ENCODE measurements at regions not wholly inside any gene's neighbourhood (a gene's known extent, or its start where the extent isn't known, plus 50 kb on each side); places are given as distances from the start of the nearest gene placed in this dataset.

GRCh38 chr10:33743429-33743857 is 409.0 kb upstream of the NRP1 start:
- H3K4me1 ChIP-seq (ENCODE audit: insufficient read depth, low read length, severe bottlenecking), result no peaks in the 10 kb centered on the region
- no peaks in the 10 kb centered on the region for H3K9me3 ChIP-seq (ENCODE audit: low read length)
- TF ChIP-seq EZH2 (IDR thresholded peaks at IDR 0.05; ENCODE audit: borderline replicate concordance, low read length), result no peak
- TF ChIP-seq, protein P1, sequence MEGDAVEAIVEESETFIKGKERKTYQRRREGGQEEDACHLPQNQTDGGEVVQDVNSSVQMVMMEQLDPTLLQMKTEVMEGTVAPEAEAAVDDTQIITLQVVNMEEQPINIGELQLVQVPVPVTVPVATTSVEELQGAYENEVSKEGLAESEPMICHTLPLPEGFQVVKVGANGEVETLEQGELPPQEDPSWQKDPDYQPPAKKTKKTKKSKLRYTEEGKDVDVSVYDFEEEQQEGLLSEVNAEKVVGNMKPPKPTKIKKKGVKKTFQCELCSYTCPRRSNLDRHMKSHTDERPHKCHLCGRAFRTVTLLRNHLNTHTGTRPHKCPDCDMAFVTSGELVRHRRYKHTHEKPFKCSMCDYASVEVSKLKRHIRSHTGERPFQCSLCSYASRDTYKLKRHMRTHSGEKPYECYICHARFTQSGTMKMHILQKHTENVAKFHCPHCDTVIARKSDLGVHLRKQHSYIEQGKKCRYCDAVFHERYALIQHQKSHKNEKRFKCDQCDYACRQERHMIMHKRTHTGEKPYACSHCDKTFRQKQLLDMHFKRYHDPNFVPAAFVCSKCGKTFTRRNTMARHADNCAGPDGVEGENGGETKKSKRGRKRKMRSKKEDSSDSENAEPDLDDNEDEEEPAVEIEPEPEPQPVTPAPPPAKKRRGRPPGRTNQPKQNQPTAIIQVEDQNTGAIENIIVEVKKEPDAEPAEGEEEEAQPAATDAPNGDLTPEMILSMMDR (IDR thresholded peaks at IDR 0.05; ENCODE audit: low read length), result no peak
- no peak overlapping the region for H3K4me3 ChIP-seq (ENCODE audit: low read depth, low read length, poor library complexity, severe bottlenecking)
- H2AFZ ChIP-seq (ENCODE audit: low read length), result no peak overlapping the region
- H3K36me3 ChIP-seq (ENCODE audit: insufficient read depth, low read length), result no peaks in the 10 kb centered on the region
- no peaks in the 10 kb centered on the region for H4K20me1 ChIP-seq (ENCODE audit: insufficient read depth, low read length)
- H3K79me2 ChIP-seq (ENCODE audit: insufficient read depth, low read length), result no peaks in the 10 kb centered on the region
- H3K9ac ChIP-seq (ENCODE audit: low read length), result no peak overlapping the region
- no peaks in the 10 kb centered on the region for H3F3A ChIP-seq (ENCODE audit: insufficient read depth, low read length)
- no peak overlapping the region for H3K27ac ChIP-seq (ENCODE audit: low read depth, low read length, poor library complexity, severe bottlenecking)
- H3K9me2 ChIP-seq (ENCODE audit: low read depth, low read length), result no peaks in the 10 kb centered on the region
- H3K4me2 ChIP-seq (ENCODE audit: low read length), result no peak overlapping the region
- H3K27me3 ChIP-seq (ENCODE audit: insufficient read depth, low read length), result no peaks in the 10 kb centered on the region

- TF ChIP-seq, protein P1 (IDR thresholded peaks at IDR 0.05; ENCODE audit: low read length), result no peak
- TF ChIP-seq EZH2 (IDR thresholded peaks at IDR 0.05; ENCODE audit: borderline replicate concordance, low read length), result no peak
- Histone ChIP-seq H3K9ac (ENCODE audit: low read length) (no peak overlapping the region), H3K9me2 (ENCODE audit: low read depth, low read length) (no peaks in the 10 kb centered on the region), H3K79me2 (ENCODE audit: insufficient read depth, low read length) (no peaks in the 10 kb centered on the region), H3K4me1 (ENCODE audit: insufficient read depth, low read length, severe bottlenecking) (no peaks in the 10 kb centered on the region), H4K20me1 (ENCODE audit: insufficient read depth, low read length) (no peaks in the 10 kb centered on the region), H3K27me3 (ENCODE audit: insufficient read depth, low read length) (no peaks in the 10 kb centered on the region), H3K4me2 (ENCODE audit: low read length) (no peak overlapping the region), H2AFZ (ENCODE audit: low read length) (no peak overlapping the region), H3K4me3 (ENCODE audit: low read depth, low read length, poor library complexity, severe bottlenecking) (no peak overlapping the region), H3K27ac (ENCODE audit: low read depth, low read length, poor library complexity, severe bottlenecking) (no peak overlapping the region), H3F3A (ENCODE audit: insufficient read depth, low read length) (no peaks in the 10 kb centered on the region), H3K9me3 (ENCODE audit: low read length) (no peaks in the 10 kb centered on the region), H3K36me3 (ENCODE audit: insufficient read depth, low read length) (no peaks in the 10 kb centered on the region)
Measured at GRCh38 chr10:33739031-33739430, 404.6 kb upstream of the NRP1 start.

DNA sequence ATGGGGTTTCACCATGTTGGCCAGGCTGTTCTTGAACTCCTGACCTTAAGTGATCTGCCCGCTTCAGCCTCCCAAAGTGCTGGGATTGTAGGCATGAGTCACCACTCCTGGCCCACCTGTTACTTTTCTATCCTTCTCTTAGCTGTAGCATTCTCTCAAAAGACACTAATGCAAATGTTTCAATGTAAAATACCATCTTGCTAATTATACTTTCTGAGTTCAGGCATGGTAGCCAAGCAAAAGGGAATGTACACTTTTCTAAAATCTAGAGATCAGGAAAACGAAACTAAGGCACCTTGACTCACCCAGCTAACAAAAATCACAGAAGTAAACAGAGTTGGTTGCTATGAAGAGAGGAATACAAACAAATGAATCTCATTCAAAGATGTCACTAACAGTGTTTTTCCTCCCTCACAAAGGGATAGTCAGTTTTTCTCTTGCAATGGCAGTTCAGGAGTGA is 401.0 kb upstream of the NRP1 start:
- Histone ChIP-seq H3F3A (ENCODE audit: insufficient read depth, low read length) (no peaks in the 10 kb centered on the region), H3K9me2 (ENCODE audit: low read depth, low read length) (no peaks in the 10 kb centered on the region), H3K9me3 (ENCODE audit: low read length) (no peaks in the 10 kb centered on the region), H3K4me1 (ENCODE audit: insufficient read depth, low read length, severe bottlenecking) (no peaks in the 10 kb centered on the region), H3K4me2 (ENCODE audit: low read length) (no peak overlapping the region), H3K79me2 (ENCODE audit: insufficient read depth, low read length) (no peaks in the 10 kb centered on the region), H3K4me3 (ENCODE audit: low read depth, low read length, poor library complexity, severe bottlenecking) (no peak overlapping the region), H3K27me3 (ENCODE audit: insufficient read depth, low read length) (no peaks in the 10 kb centered on the region), H4K20me1 (ENCODE audit: insufficient read depth, low read length) (no peaks in the 10 kb centered on the region), H3K36me3 (ENCODE audit: insufficient read depth, low read length) (no peaks in the 10 kb centered on the region), H3K27ac (ENCODE audit: low read depth, low read length, poor library complexity, severe bottlenecking) (no peak overlapping the region), H3K9ac (ENCODE audit: low read length) (no peak overlapping the region), H2AFZ (ENCODE audit: low read length) (no peak overlapping the region)
- no peak for TF ChIP-seq EZH2 (IDR thresholded peaks at IDR 0.05; ENCODE audit: borderline replicate concordance, low read length)
- TF ChIP-seq, protein P1 (IDR thresholded peaks at IDR 0.05; ENCODE audit: low read length), result no peak

All from OCI-LY1 (cell line).